GF-D8 (cell line): ENCODE measurements at regions not wholly inside any gene's neighbourhood (a gene's known extent, or its start where the extent isn't known, plus 50 kb on each side); places are given as distances from the start of the nearest gene placed in this dataset.

Experiments used
- DNase-seq: peaks from one replicate; lab custom pipeline; 2025; lab: John Stamatoyannopoulos, UW

- no peak for DNase-seq
Observed at GRCh38 chr10:78775891-78776290, 292.9 kb upstream of the ZMIZ1 start.

- DNase-seq: no peak
Observed at GRCh38 chr10:78776756-78777155, 292.0 kb upstream of the ZMIZ1 start.

DNA sequence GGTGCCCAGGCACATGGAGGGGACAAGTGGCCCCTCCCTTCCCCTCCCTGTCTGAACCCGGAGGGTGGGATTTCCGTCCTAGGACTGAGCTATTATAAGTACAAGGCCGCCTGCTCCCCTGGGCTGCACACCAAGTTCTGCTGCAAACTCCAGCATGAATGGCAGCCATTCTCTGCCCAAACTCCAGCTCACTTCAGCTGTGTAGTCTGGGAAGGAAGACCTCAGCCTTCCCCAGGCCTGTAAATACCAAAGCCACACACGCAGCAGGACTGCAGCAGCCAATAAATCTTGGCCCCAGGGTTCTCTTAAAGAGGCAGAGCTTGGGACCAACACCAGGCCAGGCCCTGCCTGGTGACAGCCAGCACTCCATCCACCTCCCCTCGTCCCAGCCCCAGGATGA lies 291.3 kb upstream of the ZMIZ1 start:
- no peak for DNase-seq

GRCh38 chr10:78777867-78778266 lies 290.9 kb upstream of the ZMIZ1 start:
- no peak for DNase-seq

DNA sequence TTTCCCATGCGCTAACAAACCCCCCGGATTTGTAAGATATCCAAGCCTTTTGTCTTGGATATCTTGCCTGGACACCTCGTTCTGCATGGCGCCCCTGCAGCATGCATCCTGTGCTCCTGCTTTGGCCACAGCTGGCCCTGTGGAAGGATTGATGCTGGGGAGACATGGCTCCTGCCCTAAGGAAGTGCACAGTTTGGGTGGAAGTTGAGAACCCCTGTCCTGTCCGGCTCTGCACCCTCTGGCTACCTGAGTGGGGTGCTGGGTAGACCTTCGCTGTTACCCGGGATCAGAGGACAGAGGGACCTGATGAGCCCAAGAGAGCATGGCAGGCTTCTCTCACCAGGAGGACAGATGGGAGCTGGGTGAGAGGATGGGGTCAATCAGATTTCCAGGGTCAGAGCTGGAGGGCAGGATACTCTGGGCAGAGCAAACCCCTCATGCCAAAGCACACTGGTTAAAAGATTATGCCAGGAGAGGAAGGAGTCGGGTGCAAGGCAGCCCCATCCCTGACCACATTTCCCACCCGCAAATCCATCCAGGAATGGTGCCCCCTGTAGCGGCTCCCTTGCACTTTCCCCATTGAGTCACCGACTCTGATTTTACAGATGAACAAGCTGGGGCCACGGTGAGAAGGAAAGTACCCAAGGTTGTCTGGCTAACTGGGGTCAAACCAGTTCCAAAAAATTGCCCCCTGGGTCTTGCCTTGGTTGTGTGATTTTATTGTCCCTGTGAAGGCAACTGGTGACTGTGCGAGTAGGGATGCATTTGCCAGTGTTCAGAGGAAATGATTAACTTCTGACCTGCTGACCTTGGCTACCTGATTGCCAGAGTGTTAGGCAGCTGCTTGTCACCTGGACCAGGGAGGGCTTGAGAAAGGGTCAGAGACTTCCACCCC lies 290.1 kb upstream of the ZMIZ1 start:
- no peak for DNase-seq

GRCh38 chr10:78779339-78779955 lies 289.3 kb upstream of the ZMIZ1 start:
- no peak for DNase-seq

- no peak for DNase-seq
Observed at GRCh38 chr10:78780551-78780961, 288.2 kb upstream of the ZMIZ1 start.

GRCh38 chr10:78781251-78781913 lies 287.4 kb upstream of the ZMIZ1 start:
- DNase-seq: no peak

DNA sequence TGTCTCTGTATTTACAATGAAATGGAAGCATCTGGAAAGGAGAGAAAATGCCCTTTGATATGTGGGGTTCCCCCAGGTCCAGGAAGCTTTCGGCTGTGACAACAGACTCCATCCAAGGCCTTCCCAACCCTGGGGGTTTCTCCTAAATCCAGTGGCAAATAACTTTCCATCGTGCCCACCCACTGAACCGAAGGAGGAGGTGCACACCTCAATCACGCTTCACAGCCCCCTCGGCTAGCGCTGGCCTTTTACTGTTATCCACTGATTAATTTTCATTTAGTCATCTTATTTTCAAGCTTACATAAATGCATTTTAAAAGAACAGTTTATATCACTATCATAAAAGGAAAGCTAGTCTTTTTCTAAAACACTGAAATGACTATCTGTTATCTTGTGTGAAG lies 286.8 kb upstream of the ZMIZ1 start:
- DNase-seq: no peak

GRCh38 chr10:78782441-78782840 lies 286.3 kb upstream of the ZMIZ1 start:
- DNase-seq: no peak

- no peak for DNase-seq
Observed at GRCh38 chr10:78783753-78784152, 285.0 kb upstream of the ZMIZ1 start.

- no peak for DNase-seq
Observed at GRCh38 chr10:78784546-78784945, 284.2 kb upstream of the ZMIZ1 start.

DNA sequence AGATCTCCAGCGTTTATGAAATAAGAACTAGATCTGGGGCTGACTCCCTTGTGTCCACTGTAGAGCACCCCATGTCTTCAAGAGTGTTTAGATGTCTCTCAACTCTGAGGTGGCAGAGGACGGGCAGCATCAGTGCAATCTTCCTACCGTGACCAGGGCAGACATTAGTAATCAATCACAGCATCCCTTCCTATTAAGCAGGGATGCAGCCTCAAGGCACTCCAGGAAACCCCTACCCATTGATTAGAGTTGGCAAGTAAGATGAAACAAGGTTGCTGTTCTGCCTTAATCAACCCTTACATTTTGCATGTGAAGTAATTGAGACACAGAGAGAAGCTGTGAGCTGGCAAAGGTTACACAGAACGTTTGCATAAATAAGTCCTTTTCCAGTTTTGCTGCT lies 283.7 kb upstream of the ZMIZ1 start:
- no peak for DNase-seq

GRCh38 chr10:78785991-78786390 lies 282.8 kb upstream of the ZMIZ1 start:
- no peak for DNase-seq

DNA sequence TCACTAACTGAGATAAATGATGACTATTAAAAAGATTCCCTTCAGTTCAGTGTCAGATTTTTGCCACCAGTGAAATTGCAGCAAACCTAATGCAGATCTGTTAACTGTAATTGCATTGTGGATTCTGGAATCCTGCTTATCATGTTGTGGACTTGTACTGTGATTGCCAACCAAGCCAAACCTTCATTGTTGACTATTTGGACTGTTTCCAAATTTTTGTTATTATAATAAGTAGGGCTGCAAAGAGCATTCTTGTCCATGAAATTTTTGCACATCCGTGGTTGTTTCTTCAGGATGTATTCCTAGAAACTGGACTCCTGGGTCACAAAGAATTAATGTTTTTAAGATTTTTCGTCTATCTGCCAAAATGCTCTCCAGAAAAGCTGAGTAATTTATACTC lies 281.6 kb upstream of the ZMIZ1 start:
- no peak for DNase-seq

DNA sequence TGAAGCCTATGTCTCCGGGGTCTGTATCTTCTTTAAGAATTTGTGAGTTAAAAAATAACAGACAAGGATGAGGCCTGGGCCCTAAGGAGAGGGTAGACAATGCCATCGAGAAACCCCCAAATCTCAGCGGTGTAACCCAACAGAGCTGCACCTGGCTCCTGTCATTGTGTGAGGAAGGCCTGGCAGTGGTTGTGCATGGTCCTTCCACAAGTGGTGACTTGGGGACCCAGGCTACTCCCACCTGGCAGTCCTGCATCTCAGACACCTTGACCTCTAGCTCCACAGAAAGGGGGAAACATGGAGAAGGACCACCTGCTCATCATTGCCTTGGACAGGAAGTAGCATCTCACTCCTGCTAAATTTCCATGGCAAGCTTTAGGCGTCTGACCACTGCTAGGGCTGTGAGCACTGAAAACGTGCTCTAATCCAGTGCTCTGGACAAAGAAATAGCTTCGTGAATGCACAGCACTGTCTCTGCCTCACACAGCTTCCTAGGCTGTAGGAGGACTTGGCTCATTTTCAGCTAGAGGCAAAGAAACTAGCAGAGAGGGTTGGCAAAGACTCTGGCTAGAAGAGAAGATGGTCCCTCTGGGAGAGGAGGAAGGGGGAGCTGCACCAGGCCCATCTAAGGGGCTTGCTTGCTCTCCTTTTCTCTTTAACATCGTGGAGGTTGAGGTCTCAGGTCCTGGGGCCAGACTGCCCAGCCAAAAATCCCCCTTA lies 273.9 kb upstream of the ZMIZ1 start:
- no peak for DNase-seq

- no peak for DNase-seq
Observed at GRCh38 chr10:78798976-78799730, 269.6 kb upstream of the ZMIZ1 start.

GRCh38 chr10:78800006-78800405 lies 268.8 kb upstream of the ZMIZ1 start:
- DNase-seq: no peak

DNA sequence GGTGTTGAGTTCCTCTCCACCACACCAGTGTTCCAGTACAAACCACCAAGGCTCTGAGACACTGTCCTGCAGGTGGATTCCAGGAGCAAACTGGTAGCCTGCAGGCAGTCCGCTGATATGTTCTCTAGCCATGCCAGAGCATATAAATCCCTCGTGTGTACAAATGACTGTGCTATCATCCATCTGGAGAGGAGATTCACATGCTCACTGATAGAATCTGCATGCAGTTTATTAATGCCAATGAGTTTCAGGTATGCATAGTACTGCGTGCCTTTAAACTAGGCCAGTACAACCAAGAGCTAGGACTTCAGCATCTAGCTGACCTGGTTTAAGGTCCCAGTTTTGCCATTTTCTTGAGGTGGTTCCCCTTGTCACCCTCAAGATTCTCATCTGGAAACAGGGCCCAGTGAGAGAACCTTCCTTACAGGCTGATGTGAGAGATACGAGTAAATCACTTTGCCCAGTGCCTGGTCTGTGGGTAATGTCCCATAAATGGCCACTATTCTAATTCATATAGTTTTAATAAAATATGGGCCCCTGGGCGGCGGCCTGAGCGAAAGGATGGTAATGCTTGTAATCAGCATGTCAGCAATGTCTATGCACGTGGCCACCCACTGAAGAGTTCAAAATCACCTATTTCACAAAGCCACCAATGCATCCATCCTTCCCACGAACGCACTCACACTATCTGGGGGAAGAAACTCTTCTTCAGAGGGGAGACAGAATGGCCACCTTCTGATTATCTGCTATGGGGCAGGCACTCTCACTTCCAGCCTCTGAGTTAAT lies 268.0 kb upstream of the ZMIZ1 start:
- no peak for DNase-seq

DNA sequence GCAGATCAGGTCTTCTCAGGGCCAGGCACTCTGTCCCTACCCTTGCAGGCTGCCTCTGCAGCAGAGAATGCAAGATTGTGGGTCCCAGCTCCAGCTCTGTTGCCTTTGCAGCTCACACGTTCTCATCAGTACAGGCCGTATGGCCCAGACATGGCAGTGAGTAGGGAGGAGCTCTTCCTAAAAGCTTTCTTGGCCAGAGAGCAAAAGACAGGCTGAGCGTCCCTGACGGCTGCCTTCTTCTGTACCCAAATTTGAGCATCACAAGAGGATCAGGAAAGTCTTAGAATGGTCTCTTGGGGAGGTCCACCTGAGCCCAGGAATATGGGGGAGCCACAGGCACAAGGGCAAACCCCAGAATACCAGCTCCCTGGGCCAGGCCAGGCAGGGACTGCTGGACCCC lies 266.3 kb upstream of the ZMIZ1 start:
- no peak for DNase-seq

GRCh38 chr10:78802866-78803265 lies 265.9 kb upstream of the ZMIZ1 start:
- no peak for DNase-seq
